Left lobe of liver (tissue), 2 donors: ENCODE measurements at regions not wholly inside any gene's neighbourhood (a gene's known extent, or its start where the extent isn't known, plus 50 kb on each side); places are given as distances from the start of the nearest gene placed in this dataset.
A peak's percentile ranks its signal among the peaks of the same experiment; 100 is the strongest.
"Not testable (repeated sequence)": the region's sequence is repeated elsewhere in the genome, so short reads cannot be mapped to it uniquely, and the experiment has no call there.

Experiments
- ATAC-seq: fragments of 200-7000 bp; cut with Tn5 transposase; one replicate; pipeline ENCODE4 v1.9.1; 2020; ENCODE audit warnings: mild to moderate bottlenecking, moderate library complexity
- DNase-seq: peaks from one replicate; pipeline ENCODE4 v3.0.0-alpha.2; 2020; ENCODE audit warnings: low spot score
- donor health status: DM: no; HTN: no; CAD: no; lungs with moderate emphysema.
- donor health status: DM: no; HTN: yes; CAD: no.

GRCh38 chr5:33136785-33137184 is 304.0 kb upstream of the TARS1 start:
- no peak for DNase-seq
- ATAC-seq, result no peak

GRCh38 chr5:33138145-33138544 is 302.6 kb upstream of the TARS1 start:
- DNase-seq, ATAC-seq: not testable (repeated sequence)

GRCh38 chr5:33143405-33144123 is 297.2 kb upstream of the TARS1 start:
- ATAC-seq, result no peak

GRCh38 chr5:33146881-33147280 is 293.9 kb upstream of the TARS1 start:
- DNase-seq (no peak), ATAC-seq (no peak)

More at GRCh38 chr5:33143405-33144123, 297.2 kb upstream of the TARS1 start:
- DNase-seq, result no peak

GRCh38 chr5:33148076-33148513 is 292.7 kb upstream of the TARS1 start:
- DNase-seq (peak; percentile 51), ATAC-seq (peak; percentile 99)

- ATAC-seq, result no peak
- no peak for DNase-seq
Measured at GRCh38 chr5:33153372-33153771, 287.4 kb upstream of the TARS1 start.

GRCh38 chr5:33153831-33154230 is 286.9 kb upstream of the TARS1 start:
- ATAC-seq (no peak), DNase-seq (no peak)

- no peak for DNase-seq
- ATAC-seq, result no peak
Measured at GRCh38 chr5:33160871-33161270, 279.9 kb upstream of the TARS1 start.

- DNase-seq (no peak), ATAC-seq (no peak)
Measured at GRCh38 chr5:33161421-33161820, 279.3 kb upstream of the TARS1 start.

- no peak for DNase-seq
Measured at GRCh38 chr5:33162057-33162456, 278.7 kb upstream of the TARS1 start.

GRCh38 chr5:33166522-33166921 is 274.2 kb upstream of the TARS1 start:
- no peak for DNase-seq
- no peak for ATAC-seq

More at GRCh38 chr5:33162057-33162456, 278.7 kb upstream of the TARS1 start:
- no peak for ATAC-seq

- DNase-seq (no peak), ATAC-seq (no peak)
Measured at GRCh38 chr5:33166948-33167347, 273.8 kb upstream of the TARS1 start.

- no peak for ATAC-seq
- no peak for DNase-seq
Measured at GRCh38 chr5:33167541-33167940, 273.2 kb upstream of the TARS1 start.

GRCh38 chr5:33170411-33170810 is 270.4 kb upstream of the TARS1 start:
- DNase-seq (no peak), ATAC-seq (no peak)

- ATAC-seq (no peak), DNase-seq (no peak)
Measured at GRCh38 chr5:33174383-33174782, 266.4 kb upstream of the TARS1 start.

- ATAC-seq (no peak), DNase-seq (no peak)
Measured at GRCh38 chr5:33179301-33179700, 261.5 kb upstream of the TARS1 start.

GRCh38 chr5:33180900-33181299 is 259.9 kb upstream of the TARS1 start:
- peak; percentile 82 for ATAC-seq
- no peak for DNase-seq

GRCh38 chr5:33182986-33183385 is 257.8 kb upstream of the TARS1 start:
- ATAC-seq, result no peak
- no peak for DNase-seq

GRCh38 chr5:33184367-33184766 is 256.4 kb upstream of the TARS1 start:
- ATAC-seq, result no peak
- no peak for DNase-seq

GRCh38 chr5:33188089-33188488 is 252.7 kb upstream of the TARS1 start:
- ATAC-seq (no peak), DNase-seq (no peak)

- DNase-seq (no peak), ATAC-seq (no peak)
Measured at GRCh38 chr5:33194914-33195313, 245.9 kb upstream of the TARS1 start.

- DNase-seq (no peak), ATAC-seq (no peak)
Measured at GRCh38 chr5:33195431-33196165, 245.2 kb upstream of the TARS1 start.
